ENCODE measurements at regions not wholly inside any gene's neighbourhood (a gene's known extent, or its start where the extent isn't known, plus 50 kb on each side); places are given as distances from the start of the nearest gene placed in this dataset.

GRCh38 chr18:22627506-22627905 is 209.8 kb upstream of the CTAGE1 start:
- Histone ChIP-seq H3K4me1 (ENCODE audit: low read depth) (peaks cover 14% of the 10 kb centered on the region), H3K36me3 (ENCODE audit: low read depth) (no peaks in the 10 kb centered on the region), H3K9me3 (no peaks in the 10 kb centered on the region), H3K4me3 (no peak overlapping the region)
- no peak for DNase-seq
- no peak for ATAC-seq
- intact Hi-C loops (cut with DNase I, micrococcal nuclease), result no loop called here
- TF ChIP-seq CTCF (IDR thresholded peaks at IDR 0.05), result no peak

- Histone ChIP-seq H3K4me3 (no peak overlapping the region), H3K4me1 (ENCODE audit: low read depth) (peaks cover 8% of the 10 kb centered on the region), H3K36me3 (ENCODE audit: low read depth) (no peaks in the 10 kb centered on the region), H3K9me3 (no peaks in the 10 kb centered on the region)
- no peak for TF ChIP-seq CTCF (IDR thresholded peaks at IDR 0.05)
- intact Hi-C loops (cut with DNase I, micrococcal nuclease), result no loop called here
- ATAC-seq (no peak), DNase-seq (no peak)
Observed at GRCh38 chr18:22628795-22629510, 211.2 kb upstream of the CTAGE1 start.

GRCh38 chr18:22630980-22631379 is 213.3 kb upstream of the CTAGE1 start:
- Histone ChIP-seq H3K4me3 (no peak overlapping the region), H3K4me1 (ENCODE audit: low read depth) (no peaks in the 10 kb centered on the region), H3K36me3 (ENCODE audit: low read depth) (no peaks in the 10 kb centered on the region), H3K9me3 (no peaks in the 10 kb centered on the region)
- no peak for TF ChIP-seq CTCF (IDR thresholded peaks at IDR 0.05)
- no peak for DNase-seq
- intact Hi-C loops (cut with DNase I, micrococcal nuclease), result no loop called here
- ATAC-seq, result no peak

- DNase-seq, result no peak
- no peaks in the 10 kb centered on the region for H3K9me3 ChIP-seq
- intact Hi-C loops (cut with DNase I, micrococcal nuclease), result no loop called here
- no peak for ATAC-seq
- H3K4me3 ChIP-seq, result no peak overlapping the region
- no peaks in the 10 kb centered on the region for H3K4me1 ChIP-seq (ENCODE audit: low read depth)
- TF ChIP-seq CTCF (IDR thresholded peaks at IDR 0.05), result no peak
- H3K36me3 ChIP-seq (ENCODE audit: low read depth), result no peaks in the 10 kb centered on the region
Observed at GRCh38 chr18:22632191-22632590, 214.5 kb upstream of the CTAGE1 start.

GRCh38 chr18:22634464-22634863 is 216.7 kb upstream of the CTAGE1 start:
- intact Hi-C loops (cut with DNase I, micrococcal nuclease), result no loop called here
- no peak for ATAC-seq
- Histone ChIP-seq H3K9me3 (no peaks in the 10 kb centered on the region), H3K4me1 (ENCODE audit: low read depth) (no peaks in the 10 kb centered on the region), H3K36me3 (ENCODE audit: low read depth) (no peaks in the 10 kb centered on the region), H3K4me3 (no peak overlapping the region)
- TF ChIP-seq CTCF (IDR thresholded peaks at IDR 0.05), result no peak
- DNase-seq, result no peak

GRCh38 chr18:22637787-22638186 is 220.1 kb upstream of the CTAGE1 start:
- intact Hi-C loops (cut with DNase I, micrococcal nuclease), result no loop called here
- no peaks in the 10 kb centered on the region for H3K9me3 ChIP-seq
- H3K36me3 ChIP-seq (ENCODE audit: low read depth), result no peaks in the 10 kb centered on the region
- no peaks in the 10 kb centered on the region for H3K4me1 ChIP-seq (ENCODE audit: low read depth)
- DNase-seq, result no peak
- H3K4me3 ChIP-seq, result no peak overlapping the region
- TF ChIP-seq CTCF (IDR thresholded peaks at IDR 0.05), result no peak
- ATAC-seq, result no peak

Measured in mucosa of descending colon (tissue), 3 donors.